GM23338 (cell line): ENCODE measurements at regions not wholly inside any gene's neighbourhood (a gene's known extent, or its start where the extent isn't known, plus 50 kb on each side); places are given as distances from the start of the nearest gene placed in this dataset.

Experiments used
- ATAC-seq: fragments of 200-7000 bp; cut with Tn5 transposase; 3 replicates; pipeline ENCODE4 v1.9.1; 2020
- DNase-seq: peaks from one replicate; pipeline ENCODE4 v3.0.0-alpha.2; 2015; ENCODE audit warnings: low spot score
- H2AFZ ChIP-seq: fragments of 200-600 bp; sonication (generic); 2 replicates; pipeline ENCODE4 v1.8.0; 2016; ENCODE audit warnings: antibody characterized with exemption, mild to moderate bottlenecking, moderate library complexity
- H3F3A ChIP-seq: fragments of 200-600 bp; sonication (generic); replicated peaks from 2 replicates; pipeline ENCODE4 v1.8.0; 2017; ENCODE audit warnings: antibody characterized with exemption, mixed run types, low read depth
- H3K27ac ChIP-seq: fragments of 200-600 bp; sonication (generic); 2 replicates; pipeline ENCODE4 v1.6.1; 2016; ENCODE audit warnings: low read depth
- H3K27me3 ChIP-seq: fragments of 200-600 bp; sonication (generic); 2 replicates; pipeline ENCODE4 v1.8.0; 2016; ENCODE audit warnings: mild to moderate bottlenecking, mixed run types, moderate library complexity; ENCODE audit not compliant: insufficient read depth
- H3K36me3 ChIP-seq: fragments of 200-600 bp; sonication (generic); 2 replicates; pipeline ENCODE4 v1.8.0; 2016; ENCODE audit warnings: mild to moderate bottlenecking; ENCODE audit not compliant: insufficient read depth
- H3K4me1 ChIP-seq: fragments of 200-600 bp; sonication (generic); 2 replicates; pipeline ENCODE4 v1.8.0; 2016; ENCODE audit warnings: mild to moderate bottlenecking, moderate library complexity; ENCODE audit not compliant: insufficient read depth
- H3K4me2 ChIP-seq: fragments of 200-600 bp; sonication (generic); 2 replicates; pipeline ENCODE4 v1.7.1; 2017; ENCODE audit warnings: mixed run types
- H3K4me3 ChIP-seq: fragments of 200-600 bp; sonication (generic); 2 replicates; pipeline ENCODE4 v1.6.1; 2016; ENCODE audit warnings: mixed run types
- H3K79me2 ChIP-seq: fragments of 200-600 bp; sonication (generic); replicated peaks from 2 replicates; pipeline ENCODE4 v1.8.0; 2017; ENCODE audit warnings: mild to moderate bottlenecking; ENCODE audit not compliant: insufficient read depth
- H3K9me2 ChIP-seq: fragments of 200-600 bp; sonication (generic); 2 replicates; pipeline ENCODE4 v1.8.0; 2017; ENCODE audit not compliant: insufficient read depth
- H4K20me1 ChIP-seq: fragments of 200-600 bp; sonication (generic); replicated peaks from 2 replicates; pipeline ENCODE4 v1.8.0; 2017; ENCODE audit warnings: mild to moderate bottlenecking; ENCODE audit not compliant: insufficient read depth
- H3K27ac Mint-ChIP-seq: 2 replicates; pipeline ENCODE4 v1.8.0; 2020; ENCODE audit warnings: inconsistent platforms, mild to moderate bottlenecking, moderate library complexity, mixed read lengths
- H3K27me3 Mint-ChIP-seq: 3 replicates; pipeline ENCODE4 v1.8.0; 2022; ENCODE audit warnings: low read depth, mild to moderate bottlenecking, moderate library complexity, mixed read lengths, inconsistent platforms; ENCODE audit not compliant: insufficient read depth, poor library complexity
- H3K36me3 Mint-ChIP-seq: 3 replicates; pipeline ENCODE4 v1.8.0; 2021; ENCODE audit warnings: low read depth, mild to moderate bottlenecking, inconsistent platforms, moderate library complexity, mixed read lengths
- H3K4me1 Mint-ChIP-seq: 3 replicates; pipeline ENCODE4 v1.8.0; 2020; ENCODE audit warnings: mild to moderate bottlenecking, inconsistent platforms, mixed read lengths
- H3K4me3 Mint-ChIP-seq: 3 replicates; pipeline ENCODE4 v1.8.0; 2021; ENCODE audit warnings: moderate library complexity, mild to moderate bottlenecking, inconsistent platforms, mixed read lengths
- H3K9me3 Mint-ChIP-seq: 3 replicates; pipeline ENCODE4 v1.8.0; 2020; ENCODE audit warnings: moderate library complexity, mild to moderate bottlenecking, inconsistent platforms, mixed read lengths
- CTCF ChIP-seq, 2 experiments: fragments of 200-600 bp in 1 of 2; sonication (generic) in 1 of 2; conservative IDR thresholded peaks; 2 replicates each; pipeline versions ENCODE4 v1.5.1 to v1.6.1; 2016 to 2017; ENCODE audit warnings: antibody characterized with exemption in 2 of 2, low read depth in 2 of 2, mild to moderate bottlenecking in 2 of 2, moderate library complexity in 1 of 2
- EZH2 ChIP-seq: fragments of 200-600 bp; sonication (generic); IDR thresholded peaks from one replicate; pipeline ENCODE4 v1.8.0; 2017; ENCODE audit warnings: antibody characterized with exemption, mild to moderate bottlenecking, low read depth; ENCODE audit not compliant: unreplicated experiment
- JUNB ChIP-seq: IDR thresholded peaks from one replicate; pipeline ENCODE4 v1.6.1; 2016; ENCODE audit warnings: antibody characterized with exemption; ENCODE audit not compliant: unreplicated experiment
- NANOG ChIP-seq: IDR thresholded peaks from 2 replicates; pipeline ENCODE4 v1.6.1; 2016; ENCODE audit warnings: antibody characterized with exemption, borderline replicate concordance
- POLR2AphosphoS5 ChIP-seq: IDR thresholded peaks from 2 replicates; pipeline ENCODE4 v1.6.1; 2016; ENCODE audit warnings: antibody characterized with exemption, low read depth
- REST ChIP-seq: IDR thresholded peaks from one replicate; pipeline ENCODE4 v1.6.1; 2018; ENCODE audit warnings: antibody characterized with exemption; ENCODE audit not compliant: unreplicated experiment
- STAT1 ChIP-seq: IDR thresholded peaks from one replicate; pipeline ENCODE4 v1.6.1; 2016; ENCODE audit warnings: antibody characterized with exemption; ENCODE audit not compliant: unreplicated experiment
- ZNF331 ChIP-seq: fragments of 250-450 bp; sonication (Bioruptor Pico); IDR thresholded peaks from 2 replicates; pipeline ENCODE4 v1.5.0; 2020; ENCODE audit warnings: low read depth, mild to moderate bottlenecking, moderate library complexity
- ZNF462 ChIP-seq: fragments of 250-450 bp; sonication (Bioruptor Pico); IDR thresholded peaks from 2 replicates; pipeline ENCODE4 v1.5.0; 2020; ENCODE audit warnings: mild to moderate bottlenecking, moderate library complexity

GRCh38 chr5:125530833-125531615 lies 784.6 kb upstream of the ZNF608 start:
- ATAC-seq (no peak), DNase-seq (no peak)
- Histone ChIP-seq H3K27me3 (no peaks in the 10 kb centered on the region), H3K4me2 (no peak overlapping the region), H3K27ac (no peak overlapping the region), H3K79me2 (no peaks in the 10 kb centered on the region), H3K4me1 (peaks cover 6% of the 10 kb centered on the region; the same call in 1 of the 2 replicates), H3K4me3 (no peak overlapping the region), H3K36me3 (no peaks in the 10 kb centered on the region; the same call in 1 of the 2 replicates), H4K20me1 (no peaks in the 10 kb centered on the region), H3F3A (no peaks in the 10 kb centered on the region), H2AFZ (no peak overlapping the region), H3K9me2 (no peaks in the 10 kb centered on the region)
- peaks cover 14% of the 10 kb centered on the region; the same call in 2 of the 3 replicates for H3K9me3 Mint-ChIP-seq
- peaks cover 8% of the 10 kb centered on the region for H3K4me1 Mint-ChIP-seq
- H3K36me3 Mint-ChIP-seq, result peaks cover 4% of the 10 kb centered on the region; the same call in 2 of the 3 replicates
- H3K27me3 Mint-ChIP-seq, result no peaks in the 10 kb centered on the region
- H3K4me3 Mint-ChIP-seq, result no peak overlapping the region
- H3K27ac Mint-ChIP-seq, result no peak overlapping the region
- no peak for TF ChIP-seq STAT1
- no peak for TF ChIP-seq ZNF331
- no peak for TF ChIP-seq EZH2

GRCh38 chr5:125536095-125536494 lies 789.7 kb upstream of the ZNF608 start:
- Mint-ChIP-seq H3K36me3 (peaks cover 11% of the 10 kb centered on the region; the same call in 2 of the 3 replicates), H3K9me3 (peaks cover 21% of the 10 kb centered on the region; the same call in 2 of the 3 replicates), H3K4me3 (no peak overlapping the region), H3K27ac (no peak overlapping the region), H3K4me1 (no peaks in the 10 kb centered on the region; the same call in 2 of the 3 replicates), H3K27me3 (no peaks in the 10 kb centered on the region)
- Histone ChIP-seq H2AFZ (no peak overlapping the region), H3K27ac (no peak overlapping the region), H4K20me1 (no peaks in the 10 kb centered on the region), H3K9me2 (no peaks in the 10 kb centered on the region), H3K4me1 (no peaks in the 10 kb centered on the region), H3K4me3 (no peak overlapping the region), H3K79me2 (no peaks in the 10 kb centered on the region), H3F3A (no peaks in the 10 kb centered on the region), H3K27me3 (no peaks in the 10 kb centered on the region), H3K36me3 (no peaks in the 10 kb centered on the region; the same call in 1 of the 2 replicates), H3K4me2 (no peak overlapping the region)
- DNase-seq, result no peak
- ATAC-seq, result no peak
- TF ChIP-seq POLR2AphosphoS5 (no peak), EZH2 (no peak), STAT1 (no peak), ZNF331 (no peak), ZNF462 (no peak), NANOG (no peak), JUNB (no peak), REST (no peak), CTCF (conservative IDR thresholded peaks at IDR 0.05; ENCODE audit: low read depth in 2 of 2) (no peak)
